GM18505 (cell line): ENCODE measurements at regions not wholly inside any gene's neighbourhood (a gene's known extent, or its start where the extent isn't known, plus 50 kb on each side); places are given as distances from the start of the nearest gene placed in this dataset.

Source experiments
- ATAC-seq: cut with Tn5 transposase; IDR thresholded peaks from one replicate; pipeline ENCODE4 v1.9.1; 2021; ENCODE audit not compliant: unreplicated experiment
- POLR2A ChIP-seq: IDR thresholded peaks from 4 replicates; pipeline ENCODE4 v1.6.1; 2011; ENCODE audit warnings: borderline replicate concordance; ENCODE audit not compliant: insufficient read depth, insufficient read length; ENCODE audit errors: extremely low read depth

GRCh38 chr2:18401471-18401870, 159.0 kb downstream of the RDH14 start:
- no peak for ATAC-seq
- no peak for TF ChIP-seq POLR2A

GRCh38 chr2:18399601-18400000, 160.9 kb downstream of the RDH14 start:
- ATAC-seq = no peak
- no peak for TF ChIP-seq POLR2A

- ATAC-seq = no peak
- TF ChIP-seq POLR2A = no peak
Observed at GRCh38 chr2:18398833-18399232, 161.6 kb downstream of the RDH14 start.

- no peak for ATAC-seq
- no peak for TF ChIP-seq POLR2A
Observed at GRCh38 chr2:18396329-18397010, 164.0 kb downstream of the RDH14 start.

- no peak for TF ChIP-seq POLR2A
- ATAC-seq = no peak
Observed at GRCh38 chr2:18395555-18395954, 164.9 kb downstream of the RDH14 start.

- ATAC-seq = peak; percentile 83
Observed at GRCh38 chr2:18387441-18388206, 172.8 kb downstream of the RDH14 start.

GRCh38 chr2:18384242-18384641, 176.2 kb downstream of the RDH14 start:
- no peak for TF ChIP-seq POLR2A
- ATAC-seq = no peak

More at GRCh38 chr2:18387441-18388206, 172.8 kb downstream of the RDH14 start:
- no peak for TF ChIP-seq POLR2A

GRCh38 chr2:18381386-18381785, 179.1 kb downstream of the RDH14 start:
- no peak for TF ChIP-seq POLR2A
- ATAC-seq = no peak

- no peak for ATAC-seq
- no peak for TF ChIP-seq POLR2A
Observed at GRCh38 chr2:18380321-18380720, 180.1 kb downstream of the RDH14 start.

GRCh38 chr2:18379870-18380269, 180.6 kb downstream of the RDH14 start:
- no peak for TF ChIP-seq POLR2A
- no peak for ATAC-seq

GRCh38 chr2:18378020-18378653, 182.3 kb downstream of the RDH14 start:
- peak; percentile 89 for ATAC-seq

GRCh38 chr2:18376936-18377335, 183.5 kb downstream of the RDH14 start:
- no peak for TF ChIP-seq POLR2A

More at GRCh38 chr2:18378020-18378653, 182.3 kb downstream of the RDH14 start:
- no peak for TF ChIP-seq POLR2A

GRCh38 chr2:18373664-18374063, 186.8 kb downstream of the RDH14 start:
- no peak for ATAC-seq
- TF ChIP-seq POLR2A = no peak

More at GRCh38 chr2:18376936-18377335, 183.5 kb downstream of the RDH14 start:
- ATAC-seq = no peak
